K562 (cell line): ENCODE measurements at regions not wholly inside any gene's neighbourhood (a gene's known extent, or its start where the extent isn't known, plus 50 kb on each side); places are given as distances from the start of the nearest gene placed in this dataset.
A peak's percentile ranks its signal among the peaks of the same experiment; 100 is the strongest.

ENCODE experiments used
- ATAC-seq: fragments of 200-7000 bp; cut with Tn5 transposase; 3 replicates; pipeline ENCODE4 v1.9.1; 2020; ENCODE audit warnings: moderate library complexity
- BruUV-seq: library from RNA; stranded (reverse); fragments of 400-500 nt; replicated peaks from 2 replicates; lab custom pipeline; 2021; lab: Mats Ljungman, UMichigan
- CTCF ChIA-PET: fragments of 300-600 bp; formaldehyde crosslinking; extraction: SDS; loops from one replicate; lab custom pipeline; 2021; ENCODE audit warnings: low intra/inter-chr PET ratio; lab: Yijun Ruan, JAX
- POLR2A ChIA-PET: fragments of 300-600, 350-650 bp; sonication (Branson Sonifier 250); formaldehyde crosslinking; extraction: SDS; loops from one replicate; lab custom pipeline; 2021; ENCODE audit warnings: antibody characterized with exemption, inconsistent platforms; lab: Yijun Ruan, JAX
- DNase-seq, 4 experiments: peaks; one replicate each; pipeline versions ENCODE4 v3.0.0 to v3.0.0-alpha.2; 2011 to 2018; ENCODE audit warnings: low spot score in 3 of 4, mixed read lengths in 3 of 4; ENCODE audit errors: extremely low read depth in 1 of 4
- FAIRE-seq: peaks from 2 replicates; lab custom pipeline; 2011; peaks lifted over from hg19 to GRCh38; lab: Jason Lieb, UNC
- H2AFZ ChIP-seq: 2 replicates; pipeline ENCODE4 v1.6.0; 2011; ENCODE audit warnings: low read depth, low read length, control low read depth, inconsistent platforms
- H3K27ac ChIP-seq: fragments of 200-600 bp; 3 replicates; pipeline ENCODE4 v1.8.0; 2011; ENCODE audit warnings: low read depth, mild to moderate bottlenecking, control low read depth, inconsistent platforms, low read length, moderate library complexity, mixed read lengths; ENCODE audit errors: extremely low read depth
- H3K27me3 ChIP-seq, 2 experiments: fragments of 300-600 bp in 1 of 2; 2 replicates in 1 of 2; 3 replicates in 1 of 2; pipeline versions ENCODE4 v1.6.0 to v1.8.0; 2011; ENCODE audit warnings: inconsistent platforms in 2 of 2, low read length in 2 of 2, mild to moderate bottlenecking in 1 of 2, mixed read lengths in 1 of 2, moderate library complexity in 1 of 2; ENCODE audit not compliant: control insufficient read depth in 2 of 2, insufficient read depth in 2 of 2
- H3K36me3 ChIP-seq: fragments of 300-600 bp; 3 replicates; pipeline ENCODE4 v1.8.0; 2011; ENCODE audit warnings: mild to moderate bottlenecking, low read length, inconsistent platforms; ENCODE audit not compliant: control insufficient read depth, insufficient read depth
- H3K4me1 ChIP-seq, 2 experiments: fragments of 200-600 bp in 1 of 2; replicated peaks in 1 of 2; 2 replicates in 1 of 2; 3 replicates in 1 of 2; pipeline versions ENCODE4 v1.5.1 to v1.8.0; 2011; ENCODE audit warnings: inconsistent platforms in 2 of 2, low read length in 2 of 2, mild to moderate bottlenecking in 1 of 2, mixed read lengths in 1 of 2, moderate library complexity in 1 of 2; ENCODE audit not compliant: control insufficient read depth in 2 of 2, insufficient read depth in 2 of 2
- H3K4me2 ChIP-seq: 2 replicates; pipeline ENCODE4 v1.6.1; 2011; ENCODE audit warnings: low read length, control low read depth, inconsistent platforms, mixed read lengths; ENCODE audit not compliant: insufficient read depth
- H3K4me3 ChIP-seq: fragments of 200-600 bp; sonication (generic), shearing (Covaris generic); 2 replicates; pipeline ENCODE4 v1.5.1; 2016; ENCODE audit warnings: control low read depth, inconsistent platforms
- H3K79me2 ChIP-seq: fragments of 200-600 bp; 3 replicates; pipeline ENCODE4 v1.8.0; 2011; ENCODE audit warnings: low read length, inconsistent platforms; ENCODE audit not compliant: control insufficient read depth, insufficient read depth
- H3K9ac ChIP-seq, 2 experiments: 2 replicates each; pipeline versions ENCODE4 v1.6.0 to v1.6.1; 2011; ENCODE audit warnings: low read depth in 2 of 2, low read length in 2 of 2, control low read depth in 1 of 2, inconsistent platforms in 1 of 2, mild to moderate bottlenecking in 1 of 2, mixed read lengths in 1 of 2; ENCODE audit not compliant: insufficient read depth in 1 of 2
- H3K9me1 ChIP-seq: one replicate; pipeline ENCODE4 v1.6.0; 2011; ENCODE audit warnings: inconsistent platforms, mild to moderate bottlenecking, low read length, moderate library complexity; ENCODE audit not compliant: control insufficient read depth, insufficient read depth
- H3K9me3 ChIP-seq: replicated peaks from 2 replicates; pipeline ENCODE4 v1.5.1; 2011; ENCODE audit warnings: low read depth, low read length, inconsistent platforms; ENCODE audit not compliant: control insufficient read depth, insufficient read depth
- H4K20me1 ChIP-seq: replicated peaks from 2 replicates; pipeline ENCODE4 v1.6.1; 2011; ENCODE audit warnings: low read length, inconsistent platforms, mixed read lengths; ENCODE audit not compliant: control insufficient read depth, insufficient read depth
- CC2D1A ChIP-seq: fragments of 450-650 bp; IDR thresholded peaks from 2 replicates; pipeline ENCODE4 v1.6.1; 2017; ENCODE audit warnings: mild to moderate bottlenecking
- JUND ChIP-seq, 2 experiments: IDR thresholded peaks; 2 replicates in 1 of 2; 3 replicates in 1 of 2; pipeline ENCODE4 v1.6.1; 2011; ENCODE audit warnings: borderline replicate concordance in 2 of 2, low read depth in 2 of 2, low read length in 2 of 2, improper control_type of control experiment in 1 of 2, missing biosample characterization in 1 of 2, missing genetic modification characterization in 1 of 2, missing genetic modification reagents in 1 of 2
- NUFIP1 ChIP-seq: fragments of 450-650 bp; IDR thresholded peaks from 2 replicates; pipeline ENCODE4 v1.6.1; 2018; ENCODE audit not compliant: partially characterized antibody
- PBX2 ChIP-seq, 2 experiments: IDR thresholded peaks in 1 of 2; conservative IDR thresholded peaks in 1 of 2; 2 replicates each; pipeline ENCODE4 v1.6.1; 2016; ENCODE audit warnings: low read depth in 2 of 2, mild to moderate bottlenecking in 1 of 2, missing compliant biosample characterization in 1 of 2, missing genetic modification characterization in 1 of 2, moderate library complexity in 1 of 2
- STAT6 ChIP-seq: sonication (generic); formaldehyde crosslinking; IDR thresholded peaks from 2 replicates; pipeline ENCODE4 v1.8.1; 2023; ENCODE audit warnings: mild to moderate bottlenecking, missing genetic modification reagents
- ZC3H8 ChIP-seq: fragments of 450-650 bp; IDR thresholded peaks from 2 replicates; pipeline ENCODE4 v1.6.1; 2017
- ZNF121 ChIP-seq: sonication (generic); formaldehyde crosslinking; conservative IDR thresholded peaks from 2 replicates; pipeline ENCODE4 v1.8.0; 2022; ENCODE audit warnings: missing genetic modification reagents
- WGBS: fragments of 100-300 bp; shearing (Covaris generic); methylation state at CpG from one replicate; pipeline ENCODE4 v1.1.6; 2016; ENCODE audit warnings: low coverage, mixed read lengths; ENCODE audit not compliant: insufficient coverage; ENCODE audit errors: missing lambda C conversion rate; 5-methylcytosine and 5-hydroxymethylcytosine counted together
- in situ Hi-C: fragments of 300-500 bp; cut with MboI; formaldehyde crosslinking; loops from 4 replicates; pipeline ENCODE4 v1.15.0; 2018; ENCODE audit warnings: inconsistent platforms, mixed read lengths
- intact Hi-C: fragments of 100-400 bp; cut with micrococcal nuclease; formaldehyde crosslinking; loops from 2 replicates; pipeline ENCODE4 v1.14.2; 2022
- TF ChIP-seq, protein P1 (sequence below): fragments of 450-650 bp; formaldehyde crosslinking; IDR thresholded peaks from 2 replicates; pipeline ENCODE4 v1.4.0; 2022; ENCODE audit warnings: mild to moderate bottlenecking, moderate library complexity

GRCh38 chr6:47376930-47377329 lies 67.2 kb upstream of the TNFRSF21 start:
- ChIA-PET POLR2A (interaction anchor here (1.6 kb wide), 1 partner anchor 17 kb away, joined by 4 read pairs; no protein-coding TSS in a partner anchor), CTCF (no interaction called here)
- WGBS, result 14% methylated on average over 15 of the region's 15 CpGs
- TF ChIP-seq, protein P1, sequence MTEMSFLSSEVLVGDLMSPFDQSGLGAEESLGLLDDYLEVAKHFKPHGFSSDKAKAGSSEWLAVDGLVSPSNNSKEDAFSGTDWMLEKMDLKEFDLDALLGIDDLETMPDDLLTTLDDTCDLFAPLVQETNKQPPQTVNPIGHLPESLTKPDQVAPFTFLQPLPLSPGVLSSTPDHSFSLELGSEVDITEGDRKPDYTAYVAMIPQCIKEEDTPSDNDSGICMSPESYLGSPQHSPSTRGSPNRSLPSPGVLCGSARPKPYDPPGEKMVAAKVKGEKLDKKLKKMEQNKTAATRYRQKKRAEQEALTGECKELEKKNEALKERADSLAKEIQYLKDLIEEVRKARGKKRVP, result no peak
- no peak for TF ChIP-seq PBX2 (CRISPR knock-in tag; IDR thresholded peaks at IDR 0.05; ENCODE audit: low read depth)
- no peak for TF ChIP-seq PBX2 (tag; conservative IDR thresholded peaks at IDR 0.05; ENCODE audit: low read depth)
- no peak for TF ChIP-seq STAT6 (CRISPR knock-in tag)
- no peak for TF ChIP-seq NUFIP1
- TF ChIP-seq CC2D1A, result no peak
- no peak for TF ChIP-seq JUND (IDR thresholded peaks at IDR 0.05; ENCODE audit: borderline replicate concordance, low read depth, low read length)
- TF ChIP-seq JUND (tag; IDR thresholded peaks at IDR 0.05; ENCODE audit: borderline replicate concordance, low read depth, low read length), result no peak
- TF ChIP-seq ZC3H8, result no peak
- no peak for TF ChIP-seq ZNF121 (CRISPR knock-in tag)
- intact Hi-C loops, result no loop called here
- no peaks in the 10 kb centered on the region for H3K9me3 ChIP-seq
- in situ Hi-C loops, result no loop called here
- no peak overlapping the region for H3K27ac ChIP-seq
- peak overlapping the region; percentile 76 for H2AFZ ChIP-seq
- H3K27me3 ChIP-seq, result peaks cover 27% of the 10 kb centered on the region in 2 experiments
- peak in 1 of 4 experiments; percentile 12 for DNase-seq
- H3K9me1 ChIP-seq, result no peaks in the 10 kb centered on the region
- ATAC-seq, result peak; percentile 71
- no peak overlapping the region for H3K4me3 ChIP-seq
- H3K4me2 ChIP-seq, result peak overlapping the region; percentile 37
- no peak for FAIRE-seq
- no TSS peak for BruUV-seq
- no peaks in the 10 kb centered on the region for H3K79me2 ChIP-seq
- H3K9ac ChIP-seq, result no peak overlapping the region
- no peaks in the 10 kb centered on the region for H4K20me1 ChIP-seq
- no peaks in the 10 kb centered on the region; a peak in 1 of 5 replicates for H3K4me1 ChIP-seq
- H3K36me3 ChIP-seq, result no peaks in the 10 kb centered on the region
